HFF-Myc (cell line): ENCODE measurements at regions not wholly inside any gene's neighbourhood (a gene's known extent, or its start where the extent isn't known, plus 50 kb on each side); places are given as distances from the start of the nearest gene placed in this dataset.

Experiments
- DNase-seq: peaks from one replicate; pipeline ENCODE4 v3.0.0-alpha.2; 2011; ENCODE audit warnings: low read depth; ENCODE audit errors: extremely low read depth
- H3K4me3 ChIP-seq: replicated peaks from 2 replicates; pipeline ENCODE4 v1.5.1; 2011; ENCODE audit warnings: low read depth, mild to moderate bottlenecking, control low read depth, low read length
- CTCF ChIP-seq: IDR thresholded peaks from 2 replicates; pipeline ENCODE4 v1.5.1; 2012; ENCODE audit warnings: mild to moderate bottlenecking, low read depth, low read length, control low read depth; ENCODE audit errors: missing control alignments

DNA sequence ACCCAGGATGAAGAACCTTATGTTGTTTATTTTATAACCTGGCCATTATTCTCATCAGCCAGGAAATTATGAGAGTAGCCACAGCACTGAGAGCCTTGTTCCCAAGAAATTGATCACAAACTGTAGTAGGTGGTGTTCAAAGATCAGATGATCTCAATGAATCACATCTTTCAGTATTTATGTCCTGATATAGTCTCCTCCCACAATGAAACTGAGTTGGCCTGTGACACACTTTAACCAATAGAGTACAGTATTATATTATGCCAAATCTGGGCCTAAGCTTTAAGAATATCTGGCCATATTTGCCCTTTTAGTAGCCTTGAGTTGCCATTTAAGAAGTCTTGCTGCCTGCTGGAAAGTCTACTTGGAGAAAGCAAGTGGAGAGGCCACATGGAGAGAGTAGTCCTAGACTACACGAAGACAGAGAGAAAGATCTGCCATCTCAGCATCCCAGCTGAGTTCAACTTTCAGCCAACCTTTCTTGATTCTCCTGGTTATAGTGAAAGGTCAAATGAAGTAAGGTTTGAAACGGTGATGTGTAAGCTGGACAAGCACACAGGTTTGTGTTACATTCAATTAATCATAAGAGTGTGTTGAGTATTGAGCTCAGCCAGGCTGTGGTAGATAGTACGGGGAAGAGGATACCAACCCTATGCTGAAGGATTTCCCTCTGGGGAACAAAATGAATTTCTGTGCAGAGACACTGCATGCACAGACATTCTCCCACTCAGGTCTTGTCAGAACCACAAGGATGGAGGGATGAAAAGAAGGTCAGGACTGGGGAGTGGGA, 561.8 kb downstream of the SOX6 start:
- no peak overlapping the region for H3K4me3 ChIP-seq
- no peak for DNase-seq
- no peak for TF ChIP-seq CTCF

- TF ChIP-seq CTCF = no peak
- no peak for DNase-seq
- H3K4me3 ChIP-seq = no peak overlapping the region
These were observed 561.0 kb downstream of the SOX6 start for GRCh38 chr11:15795378-15795777.

DNA sequence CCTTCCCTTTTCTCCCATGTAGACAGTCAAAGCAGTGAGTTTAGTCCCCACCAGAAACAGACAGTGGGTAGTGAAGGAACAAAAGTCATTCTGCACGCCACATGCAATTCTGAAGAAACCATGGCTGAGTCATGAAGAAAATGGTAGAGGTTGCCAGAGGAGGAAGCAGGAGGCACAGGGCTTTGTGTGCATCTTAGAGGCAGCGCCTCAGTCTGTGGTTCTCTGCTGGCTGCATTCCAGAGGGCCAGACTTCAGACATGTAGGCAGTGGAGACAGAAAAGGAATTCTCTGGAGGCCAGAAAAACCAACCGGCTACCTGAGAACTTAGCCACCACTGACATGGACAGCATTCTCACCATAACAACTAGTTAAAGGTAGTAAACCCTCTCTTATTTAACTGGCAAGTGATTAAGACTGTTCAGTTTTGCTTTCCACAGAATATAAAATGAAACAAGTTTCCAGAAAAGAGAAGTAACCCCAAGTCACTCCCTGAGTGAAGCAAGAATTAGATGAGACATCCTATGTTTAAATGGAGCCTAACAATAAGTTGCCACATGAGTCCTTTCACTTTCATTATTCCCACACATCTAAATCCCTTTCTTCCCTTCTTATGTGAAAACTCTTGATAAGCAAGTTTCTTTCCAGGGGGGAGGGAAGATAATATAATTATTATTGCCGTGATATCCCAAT, 556.1 kb downstream of the SOX6 start:
- no peak for DNase-seq
- no peak for TF ChIP-seq CTCF
- H3K4me3 ChIP-seq = no peak overlapping the region

DNA sequence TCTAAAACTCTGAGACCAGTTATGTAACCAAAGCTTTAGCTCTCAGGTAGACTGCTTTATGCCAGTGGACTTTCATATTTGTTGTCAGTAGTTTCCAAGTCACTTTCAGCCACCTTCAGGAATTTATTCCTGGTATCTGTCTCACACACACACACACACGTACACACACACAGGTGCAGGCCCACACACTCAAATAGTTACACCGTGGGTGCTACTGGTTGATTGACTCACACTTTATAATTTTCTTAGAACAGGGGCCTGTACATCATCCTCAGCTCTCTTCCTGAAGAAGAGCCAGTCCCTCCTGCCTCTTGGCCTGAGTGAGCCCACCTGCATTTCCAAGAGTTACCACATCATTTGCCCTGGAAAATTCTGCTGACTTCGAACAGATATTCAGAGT, 555.2 kb downstream of the SOX6 start:
- no peak overlapping the region for H3K4me3 ChIP-seq
- no peak for TF ChIP-seq CTCF
- DNase-seq = no peak

GRCh38 chr11:15801616-15802015, 554.7 kb downstream of the SOX6 start:
- no peak overlapping the region for H3K4me3 ChIP-seq
- no peak for DNase-seq
- TF ChIP-seq CTCF = no peak

GRCh38 chr11:15805726-15806125, 550.6 kb downstream of the SOX6 start:
- DNase-seq = no peak
- no peak overlapping the region for H3K4me3 ChIP-seq
- no peak for TF ChIP-seq CTCF

GRCh38 chr11:15806217-15806616, 550.1 kb downstream of the SOX6 start:
- no peak for DNase-seq
- TF ChIP-seq CTCF = no peak
- H3K4me3 ChIP-seq = no peak overlapping the region
